Neural cell (in vitro differentiated cells): ENCODE measurements at regions not wholly inside any gene's neighbourhood (a gene's known extent, or its start where the extent isn't known, plus 50 kb on each side); places are given as distances from the start of the nearest gene placed in this dataset.

Experiments
- H2AFZ ChIP-seq: fragments of 200-600, 300-800 bp; sonication (generic), shearing (Covaris generic); 2 replicates; pipeline ENCODE4 v1.6.0; 2014; ENCODE audit warnings: low read depth, mild to moderate bottlenecking, antibody characterized with exemption, low read length, moderate library complexity
- H3F3A ChIP-seq: fragments of 200-600 bp; shearing (Covaris generic); 2 replicates; pipeline ENCODE4 v1.6.1; 2016; ENCODE audit warnings: mild to moderate bottlenecking, moderate library complexity, mixed read lengths, antibody characterized with exemption, low read length; ENCODE audit not compliant: insufficient read depth, poor library complexity, severe bottlenecking
- H3K27ac ChIP-seq: fragments of 200-600, 300-800 bp; sonication (generic), shearing (Covaris generic); 2 replicates; pipeline ENCODE4 v1.5.1; 2014; ENCODE audit warnings: mild to moderate bottlenecking, low read length, moderate library complexity
- H3K27me3 ChIP-seq: fragments of 300-800, 200-600 bp; sonication (generic), shearing (Covaris generic); 2 replicates; pipeline ENCODE4 v1.6.0; 2014; ENCODE audit warnings: mild to moderate bottlenecking, low read depth, low read length, moderate library complexity; ENCODE audit not compliant: insufficient read depth
- H3K36me3 ChIP-seq: fragments of 300-800, 200-600 bp; sonication (generic), shearing (Covaris generic); 2 replicates; pipeline ENCODE4 v1.5.1; 2014; ENCODE audit warnings: mild to moderate bottlenecking, antibody characterized with exemption, low read length, moderate library complexity; ENCODE audit not compliant: insufficient read depth
- H3K4me2 ChIP-seq: fragments of 300-800, 200-600 bp; sonication (generic), shearing (Covaris generic); 2 replicates; pipeline ENCODE4 v1.6.0; 2014; ENCODE audit warnings: mild to moderate bottlenecking, low read length
- H3K4me3 ChIP-seq: fragments of 300-800, 200-600 bp; sonication (generic), shearing (Covaris generic); 2 replicates; pipeline ENCODE4 v1.5.1; 2014; ENCODE audit warnings: mild to moderate bottlenecking, low read length, moderate library complexity
- H3K79me2 ChIP-seq: fragments of 200-600 bp; shearing (Covaris generic); replicated peaks from 2 replicates; pipeline ENCODE4 v1.6.0; 2014; ENCODE audit warnings: mild to moderate bottlenecking, low read length, moderate library complexity; ENCODE audit not compliant: insufficient read depth
- H3K9ac ChIP-seq: fragments of 300-800, 200-600 bp; sonication (generic), shearing (Covaris generic); 2 replicates; pipeline ENCODE4 v1.6.1; 2016; ENCODE audit warnings: mild to moderate bottlenecking, low read length, mixed read lengths
- H3K9me2 ChIP-seq: fragments of 200-600 bp; shearing (Covaris generic); 2 replicates; pipeline ENCODE4 v1.6.1; 2016; ENCODE audit warnings: mild to moderate bottlenecking, low read length, mixed read lengths; ENCODE audit not compliant: insufficient read depth
- H3K9me3 ChIP-seq: fragments of 200-600, 300-800 bp; sonication (generic), shearing (Covaris generic); 2 replicates; pipeline ENCODE4 v1.6.1; 2016; ENCODE audit warnings: mild to moderate bottlenecking, mixed run types, low read length, moderate library complexity, mixed read lengths
- H4K20me1 ChIP-seq: fragments of 200-600 bp; shearing (Covaris generic); 2 replicates; pipeline ENCODE4 v1.6.1; 2016; ENCODE audit warnings: mild to moderate bottlenecking, mixed run types; ENCODE audit not compliant: insufficient read depth
- EP300 ChIP-seq: fragments of 450-650 bp; conservative IDR thresholded peaks from 2 replicates; pipeline ENCODE4 v1.6.1; 2014; ENCODE audit warnings: antibody characterized with exemption, mild to moderate bottlenecking, moderate library complexity; ENCODE audit not compliant: poor library complexity, severe bottlenecking
- EZH2 ChIP-seq: fragments of 200-600, 300-800 bp; shearing (Covaris generic), sonication (generic); IDR thresholded peaks from 2 replicates; pipeline ENCODE4 v1.6.1; 2014; ENCODE audit warnings: antibody characterized with exemption, low read length, borderline replicate concordance, mild to moderate bottlenecking; ENCODE audit not compliant: insufficient read depth, poor library complexity, severe bottlenecking
- MXI1 ChIP-seq: fragments of 450-650 bp; conservative IDR thresholded peaks from 2 replicates; pipeline ENCODE4 v1.6.1; 2014; ENCODE audit warnings: antibody characterized with exemption, mild to moderate bottlenecking; ENCODE audit not compliant: poor library complexity, severe bottlenecking
- POLR2AphosphoS5 ChIP-seq: IDR thresholded peaks from 2 replicates; pipeline ENCODE4 v1.6.1; 2012
- RAD21 ChIP-seq: fragments of 450-650 bp; conservative IDR thresholded peaks from 2 replicates; pipeline ENCODE4 v1.6.1; 2014; ENCODE audit warnings: antibody characterized with exemption, mild to moderate bottlenecking, moderate library complexity
- REST ChIP-seq: IDR thresholded peaks from 2 replicates; pipeline ENCODE4 v1.6.1; 2012; ENCODE audit warnings: borderline replicate concordance
- SMC3 ChIP-seq: fragments of 450-650 bp; conservative IDR thresholded peaks from 2 replicates; pipeline ENCODE4 v1.6.1; 2014; ENCODE audit warnings: antibody characterized with exemption, mild to moderate bottlenecking, moderate library complexity; ENCODE audit not compliant: poor library complexity
- TAF1 ChIP-seq: IDR thresholded peaks from 2 replicates; pipeline ENCODE4 v1.6.1; 2012; ENCODE audit warnings: low read depth
- TF ChIP-seq, protein P1 (sequence below): fragments of 450-650 bp; IDR thresholded peaks from 2 replicates; pipeline ENCODE4 v1.5.1; 2014; ENCODE audit warnings: antibody characterized with exemption, mild to moderate bottlenecking, moderate library complexity; ENCODE audit not compliant: poor library complexity, severe bottlenecking

- Histone ChIP-seq H3K9me3 (no peaks in the 10 kb centered on the region), H2AFZ (no peak overlapping the region), H3K9ac (no peak overlapping the region), H3K4me3 (no peak overlapping the region), H3K27me3 (no peaks in the 10 kb centered on the region), H3K4me2 (no peak overlapping the region), H3K27ac (no peak overlapping the region), H3F3A (no peaks in the 10 kb centered on the region), H3K9me2 (no peaks in the 10 kb centered on the region), H3K36me3 (no peaks in the 10 kb centered on the region), H3K79me2 (no peaks in the 10 kb centered on the region), H4K20me1 (no peaks in the 10 kb centered on the region)
- no peak for TF ChIP-seq EP300
- TF ChIP-seq TAF1 = no peak
- no peak for TF ChIP-seq MXI1
- no peak for TF ChIP-seq POLR2AphosphoS5
- TF ChIP-seq REST = no peak
- TF ChIP-seq, protein P1, sequence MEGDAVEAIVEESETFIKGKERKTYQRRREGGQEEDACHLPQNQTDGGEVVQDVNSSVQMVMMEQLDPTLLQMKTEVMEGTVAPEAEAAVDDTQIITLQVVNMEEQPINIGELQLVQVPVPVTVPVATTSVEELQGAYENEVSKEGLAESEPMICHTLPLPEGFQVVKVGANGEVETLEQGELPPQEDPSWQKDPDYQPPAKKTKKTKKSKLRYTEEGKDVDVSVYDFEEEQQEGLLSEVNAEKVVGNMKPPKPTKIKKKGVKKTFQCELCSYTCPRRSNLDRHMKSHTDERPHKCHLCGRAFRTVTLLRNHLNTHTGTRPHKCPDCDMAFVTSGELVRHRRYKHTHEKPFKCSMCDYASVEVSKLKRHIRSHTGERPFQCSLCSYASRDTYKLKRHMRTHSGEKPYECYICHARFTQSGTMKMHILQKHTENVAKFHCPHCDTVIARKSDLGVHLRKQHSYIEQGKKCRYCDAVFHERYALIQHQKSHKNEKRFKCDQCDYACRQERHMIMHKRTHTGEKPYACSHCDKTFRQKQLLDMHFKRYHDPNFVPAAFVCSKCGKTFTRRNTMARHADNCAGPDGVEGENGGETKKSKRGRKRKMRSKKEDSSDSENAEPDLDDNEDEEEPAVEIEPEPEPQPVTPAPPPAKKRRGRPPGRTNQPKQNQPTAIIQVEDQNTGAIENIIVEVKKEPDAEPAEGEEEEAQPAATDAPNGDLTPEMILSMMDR = no peak
- TF ChIP-seq SMC3 = no peak
- TF ChIP-seq RAD21 = no peak
- no peak for TF ChIP-seq EZH2
Observed at GRCh38 chr16:8376858-8377257, 213.5 kb downstream of the TMEM114 start.

- no peaks in the 10 kb centered on the region for H3K36me3 ChIP-seq
Observed at GRCh38 chr16:8376430-8376829, 213.9 kb downstream of the TMEM114 start.

More at GRCh38 chr16:8376430-8376829, 213.9 kb downstream of the TMEM114 start:
- H3K27me3 ChIP-seq = no peaks in the 10 kb centered on the region
- H3K4me3 ChIP-seq = no peak overlapping the region
- H3K79me2 ChIP-seq = no peaks in the 10 kb centered on the region
- no peak overlapping the region for H3K9ac ChIP-seq
- no peak overlapping the region for H2AFZ ChIP-seq
- H3K9me3 ChIP-seq = no peaks in the 10 kb centered on the region
- no peak overlapping the region for H3K27ac ChIP-seq
- TF ChIP-seq REST (no peak), EP300 (no peak), SMC3 (no peak), TAF1 (no peak), EZH2 (no peak)
- no peaks in the 10 kb centered on the region for H3K9me2 ChIP-seq
- H3K4me2 ChIP-seq = no peak overlapping the region
- H4K20me1 ChIP-seq = no peaks in the 10 kb centered on the region
- H3F3A ChIP-seq = no peaks in the 10 kb centered on the region
